ENCODE measurements at regions not wholly inside any gene's neighbourhood (a gene's known extent, or its start where the extent isn't known, plus 50 kb on each side); places are given as distances from the start of the nearest gene placed in this dataset.
"Not testable (repeated sequence)": the region's sequence is repeated elsewhere in the genome, so short reads cannot be mapped to it uniquely, and the experiment has no call there.

DNA sequence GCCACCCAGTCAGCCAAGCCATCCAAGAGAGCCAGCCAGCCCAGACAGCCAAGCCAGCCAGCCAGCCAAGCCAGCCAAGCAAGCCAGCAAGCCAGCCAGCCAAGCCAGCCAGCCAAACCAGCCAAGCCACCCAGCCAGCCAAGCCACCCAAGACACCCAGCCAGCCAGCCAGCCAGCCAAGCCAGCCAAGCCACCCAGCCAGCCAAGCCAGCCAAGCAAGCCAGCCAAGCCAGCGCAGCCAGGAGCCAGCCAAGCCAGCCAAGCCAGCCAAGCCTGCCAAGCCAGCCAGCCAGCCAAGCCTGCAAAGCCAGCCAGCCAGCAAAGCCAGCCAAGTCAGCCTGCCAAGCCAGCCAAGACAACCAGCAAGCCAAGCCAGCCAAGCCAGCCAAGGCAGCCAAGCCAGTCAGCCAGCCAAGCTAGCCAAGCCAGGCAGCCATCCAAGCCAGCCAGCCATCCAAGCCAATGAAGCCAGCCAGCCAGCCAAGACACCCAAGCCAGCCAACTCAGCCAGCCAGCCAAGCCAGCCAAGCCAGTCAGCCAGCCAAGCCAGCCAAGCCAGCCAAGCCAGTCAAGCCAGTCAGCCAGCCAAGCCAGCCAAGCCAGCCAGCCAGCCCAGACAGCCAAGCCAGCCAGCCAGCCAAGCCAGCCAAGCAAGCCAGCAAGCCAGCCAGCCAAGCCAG, 332.2 kb upstream of the PLGLB2 start:
- not testable (repeated sequence) for DNase-seq

DNA sequence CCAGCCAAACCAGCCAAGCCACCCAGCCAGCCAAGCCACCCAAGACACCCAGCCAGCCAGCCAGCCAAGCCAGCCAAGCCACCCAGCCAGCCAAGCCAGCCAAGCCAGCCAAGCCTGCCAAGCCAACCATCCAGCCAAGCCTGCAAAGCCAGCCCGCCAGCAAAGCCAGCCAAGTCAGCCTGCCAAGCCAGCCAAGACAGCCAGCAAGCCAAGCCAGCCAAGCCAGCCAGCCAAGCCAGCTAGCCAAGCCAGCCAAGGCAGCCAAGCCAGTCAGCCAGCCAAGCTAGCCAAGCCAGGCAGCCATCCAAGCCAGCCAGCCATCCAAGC, 331.7 kb upstream of the PLGLB2 start:
- not testable (repeated sequence) for DNase-seq

DNA sequence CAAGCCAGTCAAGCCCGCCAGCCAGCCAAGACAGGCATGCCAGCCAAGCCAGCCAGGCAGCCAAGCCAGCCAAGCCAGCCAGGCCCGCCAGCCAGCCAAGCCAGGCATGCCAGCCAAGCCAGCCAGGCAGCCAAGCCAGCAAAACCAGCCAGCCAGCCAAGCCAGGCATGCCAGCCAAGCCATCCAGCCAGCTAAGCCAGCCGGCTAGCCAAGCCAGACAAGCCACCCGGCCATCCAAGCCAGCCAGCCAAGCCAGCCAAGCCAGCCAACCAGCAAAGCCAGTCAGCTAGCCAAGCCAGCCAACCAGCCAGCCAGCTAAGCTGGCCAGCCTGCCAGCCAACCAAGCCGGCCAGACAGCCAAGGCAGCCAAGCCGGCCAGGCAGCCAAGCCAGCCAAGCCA, 330.7 kb upstream of the PLGLB2 start:
- DNase-seq: not testable (repeated sequence)

DNA sequence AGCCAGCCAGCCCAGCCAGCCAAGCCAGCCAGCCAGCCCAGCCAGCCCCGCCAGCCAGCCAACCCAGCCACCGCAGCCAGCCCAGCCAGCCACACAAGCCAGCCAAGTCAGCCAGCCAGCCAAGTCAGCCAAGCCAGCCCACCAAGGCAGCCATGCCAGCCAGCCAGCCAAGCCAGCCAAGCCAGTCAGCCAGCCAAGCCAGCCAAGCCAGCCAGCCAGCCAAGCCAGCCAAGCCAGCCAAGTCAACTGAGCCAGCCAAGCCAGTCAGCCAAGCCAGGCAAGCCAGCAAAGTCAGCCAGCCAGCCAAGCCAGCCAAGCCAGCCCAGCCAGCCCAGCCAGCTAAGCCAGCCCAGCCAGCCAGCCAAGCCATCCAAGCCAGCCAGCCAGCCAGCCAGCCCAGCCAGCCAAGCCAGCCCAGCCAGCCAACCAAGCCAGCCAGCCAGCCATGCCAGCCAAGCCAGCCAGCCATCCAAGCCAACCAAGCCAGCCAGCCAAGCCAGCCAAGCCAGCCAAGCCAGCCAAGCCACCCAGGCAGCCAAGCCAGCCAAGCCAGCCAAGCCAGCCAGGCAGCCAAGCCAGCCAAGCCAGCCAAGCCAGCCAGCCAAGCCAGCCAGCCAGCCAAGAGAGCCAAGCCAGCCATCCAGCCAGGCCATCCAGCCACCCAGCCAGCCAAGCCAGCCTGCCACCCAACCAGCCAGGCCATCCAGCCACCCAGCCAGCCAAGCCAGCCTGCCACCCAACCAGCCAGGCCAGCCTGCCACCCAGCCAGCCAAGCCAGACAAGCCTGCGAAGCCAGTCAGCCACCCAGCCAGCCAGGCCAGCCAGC, 329.9 kb upstream of the PLGLB2 start:
- DNase-seq: not testable (repeated sequence)

DNA sequence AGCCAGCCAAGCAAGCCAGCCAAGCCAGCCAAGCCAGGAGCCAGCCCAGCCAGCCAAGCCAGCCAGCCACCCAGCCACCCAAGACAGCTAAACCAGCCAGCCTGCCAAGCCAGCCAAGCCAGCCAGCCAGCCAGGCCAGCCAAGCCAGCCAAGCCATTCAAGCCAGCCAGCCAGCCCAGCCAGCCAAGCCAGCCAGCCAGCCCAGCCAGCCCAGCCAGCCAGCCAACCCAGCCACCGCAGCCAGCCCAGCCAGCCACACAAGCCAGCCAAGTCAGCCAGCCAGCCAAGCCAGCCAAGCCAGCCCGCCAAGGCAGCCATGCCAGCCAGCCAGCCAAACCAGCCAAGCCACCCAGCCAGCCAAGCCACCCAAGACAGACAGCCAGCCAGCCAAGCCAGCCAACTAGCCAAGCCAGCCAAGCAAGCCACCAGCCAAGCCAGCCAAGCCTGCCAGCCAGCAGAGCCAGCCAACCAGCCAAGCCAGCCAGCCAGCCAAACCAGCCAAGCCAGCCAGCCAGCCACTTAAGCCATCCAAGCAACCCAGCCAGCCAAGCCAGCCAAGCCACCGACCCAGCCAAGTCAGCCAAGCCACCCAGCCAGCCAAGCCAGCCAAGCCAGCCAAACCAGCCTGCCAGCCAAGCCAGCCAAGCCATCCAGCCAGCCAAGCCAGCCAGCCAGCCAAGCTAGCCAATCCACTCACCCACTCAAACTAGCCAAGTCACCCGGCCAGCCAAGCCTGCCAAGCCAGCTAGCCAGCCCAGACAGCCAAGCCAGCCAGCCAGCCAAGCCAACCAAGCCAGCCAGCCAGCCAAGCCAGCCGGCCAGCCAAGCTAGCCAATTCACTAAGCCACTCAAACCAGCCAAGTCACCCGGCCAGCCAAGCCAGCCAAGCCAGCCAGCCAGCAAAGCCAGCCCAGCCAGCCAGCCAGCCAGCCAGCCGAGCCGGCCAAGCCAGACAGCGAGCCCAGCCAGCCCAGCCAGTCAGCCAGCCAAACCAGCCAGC, 328.8 kb upstream of the PLGLB2 start:
- DNase-seq: not testable (repeated sequence)

DNA sequence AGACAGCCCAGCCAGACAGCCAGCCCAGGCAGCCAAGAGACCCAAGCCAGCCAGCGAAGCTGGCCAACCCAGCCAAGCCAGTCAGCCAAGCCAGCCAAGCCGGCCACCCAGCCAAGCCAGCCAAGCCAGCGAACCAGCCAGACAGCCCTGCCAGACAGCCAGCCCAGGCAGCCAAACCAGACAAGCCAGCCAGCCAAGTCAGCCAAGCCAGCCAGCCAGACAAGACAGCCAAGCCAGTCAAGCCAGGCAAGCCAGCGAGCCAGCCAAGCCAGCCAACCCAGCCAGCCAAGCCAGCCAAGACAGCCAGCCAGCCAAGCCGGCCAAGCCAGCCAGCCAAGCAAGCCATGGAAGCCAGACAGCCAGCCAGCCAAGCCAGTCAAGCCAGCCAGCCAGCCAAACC, 327.9 kb upstream of the PLGLB2 start:
- DNase-seq: not testable (repeated sequence)

DNA sequence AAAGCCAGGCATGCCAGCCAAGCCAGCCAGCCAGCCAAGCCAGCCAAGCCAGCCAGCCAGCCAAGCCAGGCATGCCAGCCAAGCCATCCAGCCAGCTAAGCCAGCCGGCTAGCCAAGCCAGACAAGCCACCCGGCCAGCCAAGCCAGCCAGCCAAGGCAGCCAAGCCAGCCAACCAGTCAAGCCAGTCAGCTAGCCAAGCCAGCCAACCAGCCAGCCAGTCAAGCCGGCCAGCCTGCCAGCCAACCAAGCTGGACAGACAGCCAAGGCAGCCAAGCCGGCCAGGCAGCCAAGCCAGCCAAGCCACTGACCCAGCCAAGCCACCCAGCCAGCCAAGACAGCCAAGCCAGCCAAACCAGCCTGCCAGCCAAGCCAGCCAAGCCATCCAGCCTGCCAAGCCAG, 326.9 kb upstream of the PLGLB2 start:
- not testable (repeated sequence) for DNase-seq

DNA sequence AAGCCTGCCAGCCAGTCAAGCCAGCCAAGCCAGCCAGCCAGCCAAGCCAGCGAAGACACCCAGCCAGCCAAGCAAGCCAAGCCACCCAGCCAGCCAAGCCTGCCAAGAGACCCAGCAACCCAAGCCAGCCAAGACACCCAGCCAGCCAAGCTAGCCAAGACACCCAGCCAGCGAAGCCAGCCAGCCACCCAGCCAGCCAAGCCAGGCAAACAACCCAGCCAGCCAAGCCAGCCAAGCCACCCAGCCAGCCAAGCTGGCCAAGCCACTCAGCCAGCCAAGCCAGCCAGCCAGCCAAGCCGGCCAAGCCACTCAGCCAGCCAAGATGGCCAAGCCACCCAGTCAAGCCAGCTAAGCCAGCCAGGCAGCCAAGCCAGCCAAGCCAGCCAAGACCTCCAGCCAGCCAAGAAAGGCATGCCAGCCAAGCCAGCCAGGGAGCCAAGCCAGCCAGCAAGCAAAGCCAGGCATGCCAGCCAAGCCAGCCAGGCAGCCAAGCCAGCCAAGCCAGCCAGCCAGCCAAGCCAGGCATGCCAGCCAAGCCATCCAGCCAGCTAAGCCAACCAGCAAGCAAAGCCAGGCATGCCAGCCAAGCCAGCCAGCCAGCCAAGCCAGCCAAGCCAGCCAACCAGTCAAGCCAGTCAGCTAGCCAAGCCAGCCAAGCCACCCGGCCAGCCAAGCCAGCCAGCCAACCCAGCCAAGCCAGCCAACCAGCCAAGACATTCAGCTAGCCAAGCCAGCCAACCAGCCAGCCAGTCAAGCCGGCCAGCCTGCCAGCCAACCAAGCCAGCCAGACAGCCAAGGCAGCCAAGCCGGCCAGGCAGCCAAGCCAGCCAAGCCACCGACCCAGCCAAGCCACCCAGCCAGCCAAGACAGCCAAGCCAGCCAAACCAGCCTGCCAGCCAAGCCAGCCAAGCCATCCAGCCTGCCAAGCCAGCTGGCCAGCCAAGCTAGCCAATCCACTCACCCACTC, 323.8 kb upstream of the PLGLB2 start:
- not testable (repeated sequence) for DNase-seq

DNA sequence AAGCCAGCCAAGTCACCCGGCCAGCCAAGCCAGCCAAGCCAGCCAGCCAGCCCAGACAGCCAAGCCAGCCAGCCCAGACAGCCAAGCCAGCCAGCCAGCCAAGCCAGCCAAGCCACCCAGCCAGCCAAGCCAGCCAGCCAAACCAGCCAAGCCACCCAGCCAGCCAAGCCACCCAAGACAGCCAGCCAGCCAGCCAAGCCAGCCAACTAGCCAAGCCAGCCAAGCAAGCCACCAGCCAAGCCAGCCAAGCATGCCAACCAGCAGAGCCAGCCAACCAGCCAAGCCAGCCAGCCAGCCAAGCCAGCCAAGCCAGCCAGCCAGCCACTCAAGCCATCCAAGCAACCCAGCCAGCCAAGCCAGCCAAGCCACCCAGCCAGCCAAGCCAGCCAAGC, 323.1 kb upstream of the PLGLB2 start:
- not testable (repeated sequence) for DNase-seq

DNA sequence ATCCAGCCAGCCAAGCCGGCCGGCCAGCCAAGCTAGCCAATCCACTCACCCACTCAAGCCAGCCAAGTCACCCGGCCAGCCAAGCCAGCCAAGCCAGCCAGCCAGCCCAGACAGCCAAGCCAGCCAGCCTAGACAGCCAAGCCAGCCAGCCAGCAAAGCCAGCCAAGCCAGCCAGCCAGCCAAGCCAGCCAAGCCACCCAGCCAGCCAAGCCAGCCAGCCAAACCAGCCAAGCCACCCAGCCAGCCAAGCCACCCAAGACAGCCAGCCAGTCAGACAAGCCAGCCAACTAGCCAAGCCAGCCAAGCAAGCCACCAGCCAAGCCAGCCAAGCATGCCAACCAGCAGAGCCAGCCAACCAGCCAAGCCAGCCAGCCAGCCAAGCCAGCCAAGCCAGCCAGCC, 322.7 kb upstream of the PLGLB2 start:
- not testable (repeated sequence) for DNase-seq

DNA sequence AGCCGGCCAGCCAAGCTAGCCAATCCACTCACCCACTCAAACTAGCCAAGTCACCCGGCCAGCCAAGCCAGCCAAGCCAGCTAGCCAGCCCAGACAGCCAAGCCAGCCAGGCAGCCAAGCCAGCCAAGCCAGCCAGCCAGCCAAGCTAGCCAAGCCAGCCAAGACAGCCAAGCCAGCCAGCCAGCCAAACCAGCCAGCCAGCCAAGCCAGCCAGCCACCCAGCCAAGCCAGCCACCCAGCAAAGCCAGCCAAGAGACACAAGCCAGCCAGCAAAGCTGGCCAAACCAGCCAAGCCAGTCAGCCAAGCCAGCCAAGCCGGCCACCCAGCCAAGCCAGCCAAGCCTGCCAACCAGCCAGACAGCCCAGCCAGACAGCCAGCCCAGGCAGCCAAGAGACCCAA, 322.2 kb upstream of the PLGLB2 start:
- DNase-seq: not testable (repeated sequence)

DNA sequence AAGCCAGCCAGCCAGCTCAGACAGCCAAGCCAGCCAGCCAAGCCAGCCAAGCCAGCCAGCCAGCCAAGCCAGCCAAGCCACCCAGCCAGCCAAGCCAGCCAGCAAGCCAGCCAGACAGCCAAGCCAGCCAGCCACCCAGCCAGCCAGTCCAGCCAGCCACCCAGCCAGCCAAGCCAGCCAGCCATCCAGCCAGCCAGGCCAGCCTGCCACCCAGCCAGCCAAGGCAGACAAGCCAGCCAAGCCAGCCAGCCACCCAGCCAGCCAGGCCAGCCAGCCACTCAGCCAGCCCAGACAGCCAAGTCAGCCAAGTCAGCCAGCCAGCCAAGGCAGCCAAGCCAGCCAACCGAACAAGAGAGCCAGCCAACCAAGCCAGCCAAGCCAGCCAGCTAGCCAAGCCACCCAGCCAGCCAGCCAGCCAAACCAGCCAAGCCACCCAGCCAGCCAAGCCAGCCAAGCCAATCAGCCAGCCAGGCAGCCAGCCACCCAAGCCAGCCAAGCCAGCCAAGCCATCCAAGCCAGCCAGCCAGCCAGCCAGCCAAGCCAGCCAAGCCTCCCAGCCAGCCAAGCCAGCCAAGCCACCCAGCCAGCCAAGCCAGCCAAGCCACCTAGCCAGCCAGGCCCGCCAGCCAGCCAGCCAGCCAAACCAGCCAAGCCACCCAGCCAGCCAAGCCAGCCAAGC, 319.3 kb upstream of the PLGLB2 start:
- not testable (repeated sequence) for DNase-seq

DNA sequence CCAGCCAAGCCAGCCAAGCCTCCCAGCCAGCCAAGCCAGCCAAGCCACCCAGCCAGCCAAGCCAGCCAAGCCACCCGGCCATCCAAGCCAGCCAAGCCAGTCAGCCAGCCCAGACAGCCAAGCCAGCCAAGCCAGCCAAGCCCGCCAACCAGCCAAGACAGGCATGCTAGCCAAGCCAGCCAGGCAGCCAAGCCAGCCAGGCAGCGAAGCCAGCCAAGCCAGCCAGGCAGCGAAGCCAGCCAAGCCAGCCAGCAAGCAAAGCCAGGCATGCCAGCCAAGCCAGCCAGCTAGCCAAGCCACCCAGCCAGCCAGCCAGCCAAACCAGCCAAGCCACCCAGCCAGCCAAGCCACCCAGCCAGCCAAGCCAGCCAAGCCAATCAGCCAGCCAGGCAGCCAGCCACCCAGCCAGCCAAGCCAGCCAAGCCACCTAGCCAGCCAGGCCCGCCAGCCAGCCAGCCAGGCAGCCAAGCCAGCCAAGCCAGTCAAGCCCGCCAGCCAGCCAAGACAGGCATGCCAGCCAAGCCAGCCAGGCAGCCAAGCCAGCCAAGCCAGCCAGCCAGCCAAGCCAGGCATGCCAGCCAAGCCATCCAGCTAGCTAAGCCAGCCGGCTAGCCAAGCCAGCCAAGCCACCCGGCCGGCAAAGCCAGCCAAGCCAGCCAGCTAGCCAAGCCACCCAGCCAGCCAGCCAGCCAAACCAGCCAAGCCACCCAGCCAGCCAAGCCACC, 318.5 kb upstream of the PLGLB2 start:
- DNase-seq: not testable (repeated sequence)

DNA sequence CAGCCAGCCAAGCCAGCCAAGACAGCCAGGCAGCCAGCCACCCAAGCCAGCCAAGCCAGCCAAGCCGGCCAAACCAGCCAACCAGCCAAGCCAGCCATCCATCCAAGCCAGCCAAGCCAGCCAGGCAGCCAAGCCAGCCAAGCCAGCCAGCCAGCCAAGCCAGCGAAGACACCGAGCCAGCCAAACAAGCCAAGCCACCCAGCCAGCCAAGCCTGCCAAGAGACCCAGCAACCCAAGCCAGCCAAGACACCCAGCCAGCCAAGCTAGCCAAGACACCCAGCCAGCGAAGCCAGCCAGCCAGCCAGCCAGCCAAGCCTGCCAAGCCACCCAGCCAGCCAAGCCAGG, 318.0 kb upstream of the PLGLB2 start:
- DNase-seq: not testable (repeated sequence)

DNA sequence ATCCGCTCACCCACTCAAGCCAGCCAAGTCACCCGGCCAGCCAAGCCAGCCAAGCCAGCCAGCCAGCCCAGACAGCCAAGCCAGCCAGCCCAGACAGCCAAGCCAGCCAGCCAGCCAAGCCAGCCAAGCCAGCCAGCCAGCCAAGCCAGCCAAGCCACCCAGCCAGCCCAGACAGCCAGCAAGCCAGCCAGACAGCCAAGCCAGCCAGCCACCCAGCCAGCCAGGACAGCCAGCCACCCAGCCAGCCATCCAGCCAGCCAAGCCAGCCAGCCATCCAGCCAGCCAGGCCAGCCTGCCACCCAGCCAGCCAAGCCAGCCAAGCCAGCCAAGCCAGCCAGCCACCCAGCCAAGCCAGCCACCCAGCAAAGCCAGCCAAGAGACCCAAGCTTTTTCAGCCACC, 316.8 kb upstream of the PLGLB2 start:
- DNase-seq: not testable (repeated sequence)

DNA sequence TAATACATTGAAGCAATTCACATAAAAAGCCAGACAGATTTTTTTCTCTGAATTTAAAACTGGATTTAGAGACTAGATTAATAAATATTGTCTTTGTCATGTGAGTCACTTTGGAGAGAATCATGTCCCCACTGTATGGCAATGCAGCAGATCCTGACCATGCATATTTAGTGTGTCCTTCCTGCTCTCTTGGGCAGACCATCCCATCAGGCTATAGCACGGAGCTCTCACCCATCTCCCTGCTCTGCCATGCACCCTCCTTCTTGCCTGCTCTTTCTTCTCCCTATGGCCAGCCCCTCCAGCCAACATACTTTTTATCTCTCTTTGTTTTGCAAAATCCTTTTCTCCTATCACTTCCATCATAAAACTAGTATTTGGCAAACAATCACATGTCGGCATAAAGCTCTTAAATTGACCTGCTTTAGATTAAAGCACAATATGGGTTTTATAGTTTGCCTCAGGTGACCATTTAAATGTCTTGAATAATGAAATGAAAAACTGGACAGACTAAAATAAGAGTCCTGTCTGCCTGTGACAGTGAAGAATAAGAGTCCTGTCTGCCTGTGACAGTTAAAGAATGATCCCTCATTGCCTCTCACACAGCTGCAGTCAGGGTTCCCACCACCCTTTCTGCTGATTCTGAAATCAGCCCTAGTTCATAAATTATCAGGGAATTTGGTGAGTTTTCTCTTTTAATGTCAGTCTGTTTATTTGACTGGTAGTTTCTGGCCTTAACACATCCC, 315.0 kb upstream of the PLGLB2 start:
- not testable (repeated sequence) for DNase-seq

DNA sequence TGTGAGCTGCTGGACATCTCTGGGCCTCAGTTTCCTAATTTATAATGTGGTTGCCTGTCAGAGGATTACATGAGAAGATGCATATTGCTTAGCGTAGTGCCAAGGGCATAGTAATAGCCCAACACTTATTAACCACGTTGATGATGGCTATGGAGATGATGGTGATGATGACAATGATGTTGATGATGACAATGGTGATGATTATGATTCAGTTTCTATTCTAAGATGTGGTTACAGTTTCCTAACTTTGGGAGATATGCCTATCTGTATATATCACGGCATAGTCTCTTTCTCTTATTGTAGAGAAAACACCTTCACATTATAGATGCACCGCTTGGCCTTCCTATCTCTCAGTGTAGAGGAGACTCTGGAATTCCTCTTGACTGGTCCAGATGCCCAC, 311.9 kb upstream of the PLGLB2 start:
- DNase-seq: not testable (repeated sequence)

DNA sequence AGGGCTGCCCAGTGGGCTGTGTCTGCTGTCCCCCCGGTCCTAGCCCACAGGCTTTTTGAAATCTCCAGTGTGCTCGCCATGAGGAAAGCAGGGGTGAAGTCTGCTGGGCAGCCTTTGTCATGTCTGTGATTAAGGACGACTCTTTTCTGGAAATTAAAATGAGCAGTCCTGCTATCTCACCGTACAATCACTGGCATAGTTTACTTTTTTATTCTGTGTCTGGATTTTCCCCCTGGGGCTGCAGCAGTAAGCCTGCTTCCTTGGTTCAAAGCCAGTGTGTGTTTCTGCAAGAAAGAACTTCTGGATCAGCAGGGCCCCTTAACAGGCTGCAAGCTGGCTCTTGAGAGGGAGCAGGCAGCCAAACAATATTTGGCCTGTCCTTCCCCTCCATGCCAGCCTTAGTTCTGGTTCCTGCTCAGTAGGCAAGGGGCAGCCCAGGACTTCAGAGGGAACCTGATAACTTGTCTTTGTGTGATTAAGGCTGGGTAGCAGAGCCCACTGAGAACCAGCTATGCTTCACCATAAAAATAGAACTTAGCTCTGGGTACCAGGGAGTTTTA, 310.1 kb upstream of the PLGLB2 start:
- DNase-seq: not testable (repeated sequence)

DNA sequence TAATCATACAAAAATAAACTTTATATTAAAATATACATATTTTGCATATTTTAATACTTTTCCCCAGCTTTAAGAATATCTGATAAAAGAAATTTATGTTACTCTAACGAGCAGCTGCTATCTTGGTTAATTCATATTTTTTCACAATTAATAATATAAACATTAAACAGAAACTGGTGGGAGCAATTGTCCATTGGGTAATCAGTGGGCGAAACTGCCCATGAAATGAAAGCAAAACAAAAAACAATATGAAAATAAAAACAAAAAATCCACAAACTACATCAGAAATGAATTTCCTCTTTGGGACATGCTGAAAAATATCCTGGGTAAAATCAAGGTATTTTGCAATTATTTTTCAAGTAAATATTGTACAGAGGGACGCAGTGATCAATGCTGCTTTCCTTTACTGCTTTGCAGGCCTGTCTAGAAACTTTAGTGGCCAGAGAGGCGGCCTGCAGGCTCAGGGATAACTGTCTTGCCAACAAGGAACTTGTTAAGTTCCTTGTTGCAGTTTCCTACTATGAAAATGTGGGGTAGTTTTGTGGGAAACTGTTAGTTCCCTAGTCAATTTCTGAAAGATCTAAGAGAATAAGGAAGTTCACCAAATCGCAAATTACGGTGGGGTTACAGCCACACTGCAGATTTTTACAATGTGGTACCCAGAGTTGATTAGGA, 309.0 kb upstream of the PLGLB2 start:
- not testable (repeated sequence) for DNase-seq
